GM12873 (cell line): ENCODE measurements at regions not wholly inside any gene's neighbourhood (a gene's known extent, or its start where the extent isn't known, plus 50 kb on each side); places are given as distances from the start of the nearest gene placed in this dataset.

ENCODE experiments used
- TF ChIP-seq, protein P1 (sequence below): IDR thresholded peaks from 2 replicates; pipeline ENCODE4 v1.5.1; 2012; ENCODE audit warnings: low read depth, mild to moderate bottlenecking, moderate library complexity, low read length, control low read depth; ENCODE audit not compliant: insufficient read depth; ENCODE audit errors: missing control alignments

DNA sequence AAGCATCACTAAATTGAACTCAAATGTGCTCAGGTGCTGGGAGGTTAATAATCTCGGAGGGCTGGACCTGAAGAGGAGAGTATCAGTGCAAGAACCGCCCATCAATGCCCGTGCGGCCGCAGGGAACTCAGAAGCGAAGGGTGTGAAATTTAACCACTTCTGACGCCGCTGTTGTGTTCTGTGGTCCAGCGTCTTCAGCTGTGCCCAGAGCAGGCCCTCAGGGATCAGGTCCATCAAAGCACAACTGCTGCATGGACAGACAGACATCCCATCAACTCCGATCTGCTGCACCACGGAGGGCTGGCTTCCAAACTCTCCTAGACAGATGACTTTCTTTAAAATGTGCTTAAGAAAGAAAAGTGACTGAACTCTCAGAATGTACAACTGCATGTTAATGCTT, 144.9 kb upstream of the TCERG1L start:
- TF ChIP-seq, protein P1, sequence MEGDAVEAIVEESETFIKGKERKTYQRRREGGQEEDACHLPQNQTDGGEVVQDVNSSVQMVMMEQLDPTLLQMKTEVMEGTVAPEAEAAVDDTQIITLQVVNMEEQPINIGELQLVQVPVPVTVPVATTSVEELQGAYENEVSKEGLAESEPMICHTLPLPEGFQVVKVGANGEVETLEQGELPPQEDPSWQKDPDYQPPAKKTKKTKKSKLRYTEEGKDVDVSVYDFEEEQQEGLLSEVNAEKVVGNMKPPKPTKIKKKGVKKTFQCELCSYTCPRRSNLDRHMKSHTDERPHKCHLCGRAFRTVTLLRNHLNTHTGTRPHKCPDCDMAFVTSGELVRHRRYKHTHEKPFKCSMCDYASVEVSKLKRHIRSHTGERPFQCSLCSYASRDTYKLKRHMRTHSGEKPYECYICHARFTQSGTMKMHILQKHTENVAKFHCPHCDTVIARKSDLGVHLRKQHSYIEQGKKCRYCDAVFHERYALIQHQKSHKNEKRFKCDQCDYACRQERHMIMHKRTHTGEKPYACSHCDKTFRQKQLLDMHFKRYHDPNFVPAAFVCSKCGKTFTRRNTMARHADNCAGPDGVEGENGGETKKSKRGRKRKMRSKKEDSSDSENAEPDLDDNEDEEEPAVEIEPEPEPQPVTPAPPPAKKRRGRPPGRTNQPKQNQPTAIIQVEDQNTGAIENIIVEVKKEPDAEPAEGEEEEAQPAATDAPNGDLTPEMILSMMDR: no peak

DNA sequence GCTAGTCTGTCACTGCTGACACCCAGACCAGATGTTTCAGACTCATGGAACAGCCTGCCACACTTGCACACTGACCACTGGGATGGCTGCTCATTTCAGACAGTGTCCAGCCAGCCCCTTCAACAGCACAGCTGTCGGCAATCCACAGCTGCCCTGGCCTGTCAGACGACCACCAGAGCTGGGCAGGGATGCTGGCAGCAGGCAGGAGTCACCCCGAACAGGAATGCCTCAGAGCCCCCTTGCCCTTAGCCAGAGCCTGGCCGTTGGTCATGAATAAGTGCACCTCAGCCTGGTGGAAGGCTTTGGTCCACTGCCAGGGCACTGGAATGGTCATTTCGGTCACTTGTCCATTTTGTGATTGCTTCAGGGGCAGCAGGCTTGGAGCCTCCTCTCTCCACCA, 149.6 kb upstream of the TCERG1L start:
- TF ChIP-seq, protein P1: no peak

DNA sequence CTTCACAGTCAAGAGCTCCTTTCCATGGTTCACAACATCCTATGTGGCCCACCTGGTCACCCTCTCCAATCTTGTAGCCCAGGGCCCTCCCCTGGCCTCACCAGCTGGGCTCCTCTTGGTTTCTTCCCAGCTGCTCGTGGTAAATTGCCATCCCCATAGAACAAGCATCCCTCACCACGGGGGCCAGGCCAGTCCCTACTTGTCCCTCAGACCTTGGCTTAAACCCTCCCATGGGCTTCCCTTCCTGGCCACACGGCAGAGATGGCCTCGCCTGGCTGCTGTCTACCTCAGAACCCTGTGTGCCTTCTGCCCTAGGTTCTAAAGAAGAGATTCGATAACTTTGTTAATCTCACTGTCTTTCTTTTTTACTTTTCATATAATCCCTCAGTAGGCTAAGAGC, 153.3 kb upstream of the TCERG1L start:
- TF ChIP-seq, protein P1: no peak

DNA sequence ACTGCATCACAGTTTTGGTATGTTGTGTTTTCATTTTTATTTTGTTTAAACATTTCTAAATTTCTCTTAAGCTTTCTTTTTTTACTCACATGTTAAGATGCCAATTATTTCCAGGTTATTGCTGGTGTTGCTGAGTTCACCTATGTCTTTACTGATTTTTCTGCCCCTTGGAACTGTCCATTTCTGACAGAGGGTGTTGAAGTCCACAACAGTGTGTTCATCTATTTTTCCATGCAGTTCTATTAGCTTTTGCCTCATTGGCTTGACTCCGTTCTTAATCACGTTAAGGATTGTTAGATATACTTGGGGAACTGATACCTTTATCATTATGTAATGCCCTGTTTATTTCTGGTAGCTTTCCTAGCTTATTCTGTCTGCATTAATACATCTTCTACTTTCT, 158.0 kb upstream of the TCERG1L start:
- TF ChIP-seq, protein P1: no peak

DNA sequence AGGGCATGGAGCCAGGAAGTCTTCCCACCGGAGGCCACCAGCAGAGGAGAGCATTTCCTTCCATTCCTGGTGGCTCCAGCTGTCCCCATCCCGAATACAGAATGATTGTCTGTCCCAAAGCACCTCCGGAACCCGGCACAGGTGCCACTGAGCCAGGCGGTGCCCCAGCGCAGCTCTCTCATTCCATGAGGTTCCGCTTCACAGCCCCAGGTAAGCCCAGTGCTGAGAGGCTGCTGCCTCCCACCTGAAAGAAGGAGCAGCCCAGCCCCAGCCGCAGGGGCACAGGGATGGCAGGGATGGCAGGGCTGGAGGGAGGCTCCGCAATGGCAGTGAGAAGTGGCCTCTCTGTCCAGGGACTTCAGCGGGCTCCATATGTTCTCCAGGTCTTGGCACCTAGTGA, 162.1 kb upstream of the TCERG1L start:
- TF ChIP-seq, protein P1: no peak

DNA sequence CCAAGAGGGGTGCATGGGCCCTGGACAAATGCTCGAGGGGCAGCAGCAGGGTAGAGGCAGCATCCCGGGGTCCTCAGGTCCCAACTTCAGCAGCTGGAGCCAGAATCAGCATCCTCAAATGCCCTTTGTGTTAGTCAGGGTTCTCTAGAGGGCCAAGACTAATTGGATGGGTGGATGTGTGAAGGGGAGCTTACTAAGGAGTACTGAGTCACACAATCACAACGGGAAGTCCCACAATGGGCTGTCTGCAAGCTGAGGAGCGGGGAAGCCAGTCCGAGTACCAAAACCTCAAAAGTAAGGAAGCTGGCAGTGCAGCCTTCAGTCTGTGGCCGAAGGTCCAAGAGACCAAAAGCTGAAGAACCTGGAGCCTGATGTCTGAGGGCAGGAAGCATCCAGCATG, 162.9 kb upstream of the TCERG1L start:
- TF ChIP-seq, protein P1: no peak

DNA sequence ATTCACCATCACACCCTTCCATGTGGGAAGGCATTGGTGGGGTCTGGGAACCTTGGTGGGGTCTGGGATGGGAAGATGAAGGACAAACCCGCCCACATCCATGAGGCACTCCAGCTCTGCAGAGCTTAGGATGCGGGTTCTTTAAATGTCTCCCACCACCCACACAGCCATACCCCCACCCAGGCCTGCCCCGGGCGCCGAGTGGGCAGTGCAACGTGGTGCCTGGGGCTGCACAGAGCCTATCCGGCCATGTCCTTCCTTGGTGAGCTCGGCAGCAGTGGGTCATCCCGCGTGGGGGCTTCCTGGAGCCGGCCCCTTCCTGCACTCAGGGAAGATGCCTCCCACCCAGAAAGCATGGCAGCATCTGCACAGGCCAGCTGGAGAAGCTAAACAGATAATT, 163.5 kb upstream of the TCERG1L start:
- TF ChIP-seq, protein P1: no peak

DNA sequence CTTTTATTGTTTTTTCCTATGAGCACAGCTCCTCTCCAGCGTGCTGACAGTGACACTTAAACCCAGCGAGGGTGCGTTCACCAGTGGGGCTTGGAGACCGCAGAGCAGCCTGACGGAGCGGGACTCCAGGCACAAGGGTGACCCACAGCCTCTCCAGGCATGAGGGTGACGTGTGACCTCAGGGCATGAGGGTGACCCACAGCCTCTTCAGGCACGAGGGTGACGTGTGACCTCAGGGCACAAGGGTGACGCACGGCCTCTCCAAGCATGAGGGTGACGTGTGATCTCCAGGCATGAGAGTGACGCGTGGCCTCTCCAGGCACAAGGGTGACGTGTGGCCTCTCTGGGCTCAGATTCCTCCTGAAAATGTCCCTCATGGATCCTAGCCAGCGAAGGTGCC, 164.3 kb upstream of the TCERG1L start:
- TF ChIP-seq, protein P1: no peak
